OCI-LY1 (cell line): ENCODE measurements at regions not wholly inside any gene's neighbourhood (a gene's known extent, or its start where the extent isn't known, plus 50 kb on each side); places are given as distances from the start of the nearest gene placed in this dataset.

ENCODE experiments used
- H2AFZ ChIP-seq: fragments of 200-600 bp; sonication (generic), shearing (Covaris generic); 2 replicates; pipeline ENCODE4 v1.6.0; 2014; ENCODE audit warnings: antibody characterized with exemption, mild to moderate bottlenecking, low read length
- H3F3A ChIP-seq: fragments of 200-600 bp; sonication (generic), shearing (Covaris generic); 2 replicates; pipeline ENCODE4 v1.6.0; 2014; ENCODE audit warnings: mild to moderate bottlenecking, antibody characterized with exemption, low read length, moderate library complexity; ENCODE audit not compliant: insufficient read depth
- H3K27ac ChIP-seq: fragments of 200-600 bp; sonication (generic); 2 replicates; pipeline ENCODE4 v1.5.1; 2014; ENCODE audit warnings: low read length, mixed run types, mild to moderate bottlenecking, low read depth; ENCODE audit not compliant: poor library complexity, severe bottlenecking
- H3K27me3 ChIP-seq: fragments of 200-600 bp; sonication (generic); 2 replicates; pipeline ENCODE4 v1.6.0; 2014; ENCODE audit warnings: antibody characterized with exemption, mild to moderate bottlenecking, low read length, moderate library complexity; ENCODE audit not compliant: insufficient read depth
- H3K36me3 ChIP-seq: fragments of 200-600 bp; sonication (generic); 2 replicates; pipeline ENCODE4 v1.6.1; 2014; ENCODE audit warnings: mild to moderate bottlenecking, antibody characterized with exemption, low read length, moderate library complexity, mixed read lengths; ENCODE audit not compliant: insufficient read depth
- H3K4me1 ChIP-seq: fragments of 200-600 bp; sonication (generic); 2 replicates; pipeline ENCODE4 v1.5.1; 2014; ENCODE audit warnings: mild to moderate bottlenecking, low read length, moderate library complexity; ENCODE audit not compliant: insufficient read depth, severe bottlenecking
- H3K4me2 ChIP-seq: fragments of 200-600 bp; sonication (generic), shearing (Covaris generic); 2 replicates; pipeline ENCODE4 v1.6.1; 2014; ENCODE audit warnings: low read length
- H3K4me3 ChIP-seq: fragments of 200-600 bp; sonication (generic); 2 replicates; pipeline ENCODE4 v1.5.1; 2014; ENCODE audit warnings: low read length, low read depth, mild to moderate bottlenecking, mixed read lengths; ENCODE audit not compliant: poor library complexity, severe bottlenecking
- H3K79me2 ChIP-seq: fragments of 200-600 bp; shearing (Covaris generic); 2 replicates; pipeline ENCODE4 v1.6.1; 2016; ENCODE audit warnings: mixed run types, low read length, mixed read lengths; ENCODE audit not compliant: insufficient read depth
- H3K9ac ChIP-seq: fragments of 200-600 bp; sonication (generic), shearing (Covaris generic); 2 replicates; pipeline ENCODE4 v1.6.1; 2014; ENCODE audit warnings: mild to moderate bottlenecking, low read length, mixed read lengths
- H3K9me2 ChIP-seq: fragments of 200-600 bp; sonication (generic), shearing (Covaris generic); 2 replicates; pipeline ENCODE4 v1.6.1; 2014; ENCODE audit warnings: low read depth, mild to moderate bottlenecking, low read length, mixed read lengths
- H3K9me3 ChIP-seq: fragments of 200-600 bp; shearing (Covaris generic); 2 replicates; pipeline ENCODE4 v1.6.1; 2014; ENCODE audit warnings: low read length, mixed read lengths
- H4K20me1 ChIP-seq: fragments of 200-600 bp; sonication (generic), shearing (Covaris generic); 2 replicates; pipeline ENCODE4 v1.6.0; 2016; ENCODE audit warnings: mild to moderate bottlenecking, low read length; ENCODE audit not compliant: insufficient read depth
- CTCF ChIP-seq: fragments of 200-600 bp; sonication (generic), shearing (Covaris generic); IDR thresholded peaks from 2 replicates; pipeline ENCODE4 v1.5.1; 2017; ENCODE audit warnings: mild to moderate bottlenecking, antibody characterized with exemption, low read length, moderate library complexity, mixed read lengths
- EZH2 ChIP-seq: fragments of 200-600 bp; sonication (generic), shearing (Covaris generic); IDR thresholded peaks from 2 replicates; pipeline ENCODE4 v1.8.0; 2017; ENCODE audit warnings: borderline replicate concordance, mixed run types, mild to moderate bottlenecking, antibody characterized with exemption, low read length, moderate library complexity, mixed read lengths

- Histone ChIP-seq H3K4me3 (no peak overlapping the region), H3K4me2 (no peak overlapping the region), H3K4me1 (no peaks in the 10 kb centered on the region), H3K9me2 (no peaks in the 10 kb centered on the region), H3K36me3 (no peaks in the 10 kb centered on the region), H2AFZ (no peak overlapping the region), H3F3A (no peaks in the 10 kb centered on the region), H3K27ac (no peak overlapping the region), H4K20me1 (no peaks in the 10 kb centered on the region), H3K27me3 (no peaks in the 10 kb centered on the region), H3K79me2 (no peaks in the 10 kb centered on the region), H3K9me3 (no peaks in the 10 kb centered on the region), H3K9ac (no peak overlapping the region)
- no peak for TF ChIP-seq CTCF
- no peak for TF ChIP-seq EZH2
These were observed 688.9 kb downstream of the KCNA4 start for GRCh38 chr11:29327891-29328290.

DNA sequence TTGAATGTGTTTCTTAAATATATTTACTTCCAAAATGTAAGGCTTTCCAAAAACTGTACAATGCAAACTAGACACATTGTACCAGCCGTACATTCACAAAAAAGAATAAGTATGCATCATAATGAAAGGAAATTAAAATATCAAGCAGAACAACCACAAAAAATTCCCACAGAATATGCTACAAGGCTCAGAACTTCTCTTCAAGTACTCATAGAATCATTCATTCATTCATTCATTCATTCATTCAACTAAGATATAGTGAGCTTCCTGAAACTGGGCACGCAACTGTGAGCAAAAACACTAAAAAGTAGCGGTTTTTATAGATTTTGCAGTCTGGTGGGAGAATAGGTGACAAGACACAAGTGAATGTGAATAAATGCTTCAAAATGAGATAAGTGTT is 690.1 kb downstream of the KCNA4 start:
- Histone ChIP-seq H3K4me2 (no peak overlapping the region), H3K9ac (no peak overlapping the region), H3K36me3 (no peaks in the 10 kb centered on the region), H3K27ac (no peak overlapping the region), H3F3A (no peaks in the 10 kb centered on the region), H2AFZ (no peak overlapping the region), H3K79me2 (no peaks in the 10 kb centered on the region), H4K20me1 (no peaks in the 10 kb centered on the region), H3K4me3 (no peak overlapping the region), H3K4me1 (no peaks in the 10 kb centered on the region), H3K27me3 (no peaks in the 10 kb centered on the region), H3K9me2 (no peaks in the 10 kb centered on the region), H3K9me3 (no peaks in the 10 kb centered on the region)
- no peak for TF ChIP-seq EZH2

DNA sequence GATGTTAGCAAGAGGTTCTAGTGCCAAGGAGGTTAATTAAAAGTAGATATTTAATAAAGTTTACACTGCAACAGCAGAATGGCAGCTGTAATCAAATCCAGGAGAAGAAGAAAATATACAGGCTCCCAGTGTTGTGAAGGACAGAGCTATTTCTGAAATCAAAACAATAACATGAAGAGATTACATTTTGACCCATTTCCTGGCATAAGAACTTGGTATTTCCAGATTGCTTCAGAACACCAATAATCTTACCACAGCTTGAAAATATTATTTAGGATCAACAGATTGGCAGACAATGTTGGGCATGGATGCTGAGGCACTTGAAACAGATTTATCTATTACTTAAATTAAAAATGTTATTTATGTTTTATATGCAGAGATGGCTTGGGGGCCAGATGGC is 692.5 kb downstream of the KCNA4 start:
- no peaks in the 10 kb centered on the region for H3K27me3 ChIP-seq
- no peaks in the 10 kb centered on the region for H3K79me2 ChIP-seq
- H3K27ac ChIP-seq, result no peak overlapping the region
- no peaks in the 10 kb centered on the region for H4K20me1 ChIP-seq
- H2AFZ ChIP-seq, result no peak overlapping the region
- no peak overlapping the region for H3K4me2 ChIP-seq
- no peak overlapping the region for H3K9ac ChIP-seq
- H3K4me1 ChIP-seq, result no peaks in the 10 kb centered on the region
- no peaks in the 10 kb centered on the region for H3F3A ChIP-seq
- no peaks in the 10 kb centered on the region for H3K9me3 ChIP-seq
- no peaks in the 10 kb centered on the region for H3K36me3 ChIP-seq
- no peak overlapping the region for H3K4me3 ChIP-seq
- TF ChIP-seq EZH2 (no peak), CTCF (no peak)
- no peaks in the 10 kb centered on the region for H3K9me2 ChIP-seq

GRCh38 chr11:29321293-29322132 is 695.3 kb downstream of the KCNA4 start:
- Histone ChIP-seq H3F3A (no peaks in the 10 kb centered on the region), H3K9me3 (no peaks in the 10 kb centered on the region), H3K27ac (no peak overlapping the region), H3K4me3 (no peak overlapping the region), H3K36me3 (no peaks in the 10 kb centered on the region), H3K27me3 (no peaks in the 10 kb centered on the region), H3K4me2 (no peak overlapping the region), H4K20me1 (no peaks in the 10 kb centered on the region), H3K79me2 (no peaks in the 10 kb centered on the region), H2AFZ (no peak overlapping the region), H3K4me1 (no peaks in the 10 kb centered on the region), H3K9me2 (no peaks in the 10 kb centered on the region), H3K9ac (no peak overlapping the region)
- no peak for TF ChIP-seq CTCF
- no peak for TF ChIP-seq EZH2
